ENCODE measurements at regions not wholly inside any gene's neighbourhood (a gene's known extent, or its start where the extent isn't known, plus 50 kb on each side); places are given as distances from the start of the nearest gene placed in this dataset.

DNA sequence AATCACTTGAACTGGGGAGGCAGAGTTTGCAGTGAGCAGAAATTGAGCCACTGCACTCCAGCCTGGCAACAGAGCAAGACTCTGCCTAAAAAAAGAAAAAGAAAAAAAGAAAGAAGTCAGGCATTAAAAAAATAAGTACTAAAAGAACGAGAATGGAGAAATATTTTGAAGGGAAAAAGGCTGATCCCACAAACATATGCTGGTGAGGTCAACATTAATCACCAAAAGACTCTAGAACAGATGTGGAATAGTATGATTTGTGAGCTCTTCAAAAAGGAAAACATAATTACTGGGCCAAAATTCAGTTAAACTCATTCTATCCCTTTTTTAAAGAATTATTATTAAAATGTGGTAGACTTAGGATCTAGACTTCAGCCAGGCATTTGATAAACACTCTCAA lies 61.2 kb upstream of the NRSN1 start:
- Histone ChIP-seq H3K4me1 (no peaks in the 10 kb centered on the region), H3K36me3 (no peaks in the 10 kb centered on the region), H3K4me3 (no peak overlapping the region), H3K9me3 (no peaks in the 10 kb centered on the region), H3K27ac (no peak overlapping the region), H3K27me3 (no peaks in the 10 kb centered on the region)
- TF ChIP-seq, protein P1, sequence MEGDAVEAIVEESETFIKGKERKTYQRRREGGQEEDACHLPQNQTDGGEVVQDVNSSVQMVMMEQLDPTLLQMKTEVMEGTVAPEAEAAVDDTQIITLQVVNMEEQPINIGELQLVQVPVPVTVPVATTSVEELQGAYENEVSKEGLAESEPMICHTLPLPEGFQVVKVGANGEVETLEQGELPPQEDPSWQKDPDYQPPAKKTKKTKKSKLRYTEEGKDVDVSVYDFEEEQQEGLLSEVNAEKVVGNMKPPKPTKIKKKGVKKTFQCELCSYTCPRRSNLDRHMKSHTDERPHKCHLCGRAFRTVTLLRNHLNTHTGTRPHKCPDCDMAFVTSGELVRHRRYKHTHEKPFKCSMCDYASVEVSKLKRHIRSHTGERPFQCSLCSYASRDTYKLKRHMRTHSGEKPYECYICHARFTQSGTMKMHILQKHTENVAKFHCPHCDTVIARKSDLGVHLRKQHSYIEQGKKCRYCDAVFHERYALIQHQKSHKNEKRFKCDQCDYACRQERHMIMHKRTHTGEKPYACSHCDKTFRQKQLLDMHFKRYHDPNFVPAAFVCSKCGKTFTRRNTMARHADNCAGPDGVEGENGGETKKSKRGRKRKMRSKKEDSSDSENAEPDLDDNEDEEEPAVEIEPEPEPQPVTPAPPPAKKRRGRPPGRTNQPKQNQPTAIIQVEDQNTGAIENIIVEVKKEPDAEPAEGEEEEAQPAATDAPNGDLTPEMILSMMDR (IDR thresholded peaks at IDR 0.05), result no peak
- DNase-seq, result no peak
- ATAC-seq, result no peak
- intact Hi-C loops (cut with DNase I), result no loop called here

DNA sequence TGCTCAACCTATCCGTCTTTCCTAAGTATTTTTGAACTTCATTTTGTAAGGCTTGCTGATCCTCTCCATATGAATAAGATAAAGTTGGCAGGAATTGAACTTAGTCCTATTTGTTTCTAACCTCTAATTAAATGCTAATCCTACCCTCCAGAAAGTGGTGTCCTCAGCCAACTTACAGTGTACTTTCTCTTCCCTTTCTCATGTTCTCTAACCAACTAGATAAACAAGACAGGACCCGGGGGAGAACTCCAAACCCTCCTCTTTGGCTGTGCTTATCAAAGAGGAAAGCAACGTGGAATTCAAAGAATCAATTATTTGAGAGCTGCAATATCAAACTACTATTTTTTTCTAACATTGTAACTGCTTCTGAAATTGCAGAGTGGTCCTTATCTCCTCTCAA lies 56.5 kb upstream of the NRSN1 start:
- H3K27ac ChIP-seq, result no peak overlapping the region

DNA sequence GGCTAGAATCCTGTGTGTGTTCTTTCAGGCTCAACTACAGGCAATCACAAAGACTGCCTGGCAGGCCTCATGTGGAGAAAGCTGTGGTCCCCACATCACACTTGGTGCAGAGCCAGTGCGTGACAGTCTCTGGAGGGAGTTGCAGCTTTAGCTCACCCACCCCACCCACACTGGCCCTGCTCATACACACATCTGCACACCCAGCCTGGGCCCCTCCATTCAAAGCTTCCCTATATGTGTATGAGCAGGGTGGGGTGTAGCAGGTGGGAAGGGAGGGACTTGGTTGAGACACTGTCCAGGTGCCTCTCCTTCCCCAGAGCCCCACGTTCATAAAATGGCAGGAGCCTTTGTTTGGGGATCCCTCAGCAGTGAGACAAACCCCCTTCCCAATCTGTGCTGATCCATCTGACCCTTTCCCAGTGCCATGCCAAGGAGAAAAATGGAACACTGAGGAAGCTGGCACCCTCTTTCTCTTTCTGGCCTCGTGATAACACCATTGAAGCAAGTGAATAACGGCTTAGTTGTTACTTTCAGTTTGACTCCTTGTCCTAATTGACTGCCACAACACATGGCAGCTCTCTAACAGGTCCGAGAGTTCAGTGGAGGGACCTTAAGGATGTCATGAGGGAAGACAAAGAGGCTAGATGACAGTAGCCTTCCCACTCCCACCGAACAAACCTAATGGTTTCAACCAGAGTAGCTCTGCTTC lies 53.8 kb upstream of the NRSN1 start:
- H3K9me3 ChIP-seq, result no peaks in the 10 kb centered on the region
- DNase-seq (no peak), ATAC-seq (peak; percentile 23)
- H3K4me1 ChIP-seq, result no peaks in the 10 kb centered on the region
- H3K27ac ChIP-seq, result no peak overlapping the region
- intact Hi-C loops (cut with DNase I), result no loop called here
- no peaks in the 10 kb centered on the region for H3K36me3 ChIP-seq
- no peaks in the 10 kb centered on the region for H3K27me3 ChIP-seq
- H3K4me3 ChIP-seq, result no peak overlapping the region
- TF ChIP-seq, protein P1 (IDR thresholded peaks at IDR 0.05), result no peak

More for the DNA sequence above, 56.5 kb upstream of the NRSN1 start:
- Histone ChIP-seq H3K4me3 (no peak overlapping the region), H3K4me1 (no peaks in the 10 kb centered on the region), H3K36me3 (no peaks in the 10 kb centered on the region), H3K9me3 (no peaks in the 10 kb centered on the region), H3K27me3 (no peaks in the 10 kb centered on the region)
- TF ChIP-seq, protein P1 (IDR thresholded peaks at IDR 0.05), result no peak
- intact Hi-C loops (cut with DNase I), result no loop called here
- no peak for ATAC-seq
- DNase-seq, result no peak

DNA sequence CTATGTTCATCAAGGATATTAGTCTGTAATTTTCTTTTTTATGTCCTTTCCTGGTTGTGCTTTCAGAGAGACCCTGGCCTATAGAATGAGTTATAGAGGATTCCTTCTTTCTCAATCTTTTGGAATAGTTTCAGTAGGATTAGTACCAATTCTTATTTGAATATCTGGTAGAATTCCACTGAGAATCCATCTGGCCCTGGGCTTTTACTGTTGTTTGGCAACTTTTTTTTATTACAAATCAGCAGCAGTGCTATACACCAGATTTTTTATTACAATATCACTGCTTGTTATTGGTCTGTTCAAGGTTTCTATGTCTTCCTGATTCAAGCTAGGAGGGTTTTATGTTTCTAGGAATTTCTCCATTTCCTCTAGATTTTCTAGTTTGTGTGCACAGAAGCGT lies 50.0 kb upstream of the NRSN1 start:
- Histone ChIP-seq H3K36me3 (no peaks in the 10 kb centered on the region), H3K27me3 (no peaks in the 10 kb centered on the region), H3K9me3 (no peaks in the 10 kb centered on the region), H3K4me3 (no peak overlapping the region), H3K4me1 (no peaks in the 10 kb centered on the region), H3K27ac (no peak overlapping the region)
- TF ChIP-seq, protein P1 (IDR thresholded peaks at IDR 0.05), result no peak
- intact Hi-C loops (cut with DNase I), result no loop called here
- DNase-seq (no peak), ATAC-seq (no peak)
